MM.1S (cell line): ENCODE measurements at regions not wholly inside any gene's neighbourhood (a gene's known extent, or its start where the extent isn't known, plus 50 kb on each side); places are given as distances from the start of the nearest gene placed in this dataset.

Source experiments
- EZH2phosphoT487 ChIP-seq: fragments of 300-600 bp; sonication (generic); IDR thresholded peaks from 2 replicates; pipeline ENCODE4 v1.6.1; 2018; ENCODE audit warnings: antibody characterized with exemption, low read length
- TF ChIP-seq, protein P1 (sequence below): fragments of 300-600 bp; sonication (generic); IDR thresholded peaks from 2 replicates; pipeline ENCODE4 v1.5.1; 2016; ENCODE audit warnings: antibody characterized with exemption, low read length, mixed read lengths

DNA sequence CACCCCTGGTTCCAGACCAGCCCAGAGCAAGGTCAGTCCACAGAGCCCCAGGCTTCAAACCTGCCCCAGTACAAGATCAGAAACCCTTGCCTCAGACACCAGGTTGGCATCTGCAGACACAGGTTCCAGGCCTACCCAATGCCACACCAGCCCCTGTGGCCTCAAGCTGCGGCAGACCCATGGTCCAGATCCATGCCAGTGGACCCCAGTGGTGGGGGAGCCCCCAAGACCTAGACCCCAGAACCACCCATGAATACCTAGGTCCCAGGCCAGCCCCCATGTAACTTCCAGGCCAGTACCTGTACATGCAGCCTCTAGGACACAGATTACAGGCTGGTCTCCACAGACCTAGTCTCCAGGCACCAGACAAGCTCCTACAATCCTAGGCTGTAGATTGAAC is 1019.3 kb downstream of the JRKL start:
- TF ChIP-seq, protein P1, sequence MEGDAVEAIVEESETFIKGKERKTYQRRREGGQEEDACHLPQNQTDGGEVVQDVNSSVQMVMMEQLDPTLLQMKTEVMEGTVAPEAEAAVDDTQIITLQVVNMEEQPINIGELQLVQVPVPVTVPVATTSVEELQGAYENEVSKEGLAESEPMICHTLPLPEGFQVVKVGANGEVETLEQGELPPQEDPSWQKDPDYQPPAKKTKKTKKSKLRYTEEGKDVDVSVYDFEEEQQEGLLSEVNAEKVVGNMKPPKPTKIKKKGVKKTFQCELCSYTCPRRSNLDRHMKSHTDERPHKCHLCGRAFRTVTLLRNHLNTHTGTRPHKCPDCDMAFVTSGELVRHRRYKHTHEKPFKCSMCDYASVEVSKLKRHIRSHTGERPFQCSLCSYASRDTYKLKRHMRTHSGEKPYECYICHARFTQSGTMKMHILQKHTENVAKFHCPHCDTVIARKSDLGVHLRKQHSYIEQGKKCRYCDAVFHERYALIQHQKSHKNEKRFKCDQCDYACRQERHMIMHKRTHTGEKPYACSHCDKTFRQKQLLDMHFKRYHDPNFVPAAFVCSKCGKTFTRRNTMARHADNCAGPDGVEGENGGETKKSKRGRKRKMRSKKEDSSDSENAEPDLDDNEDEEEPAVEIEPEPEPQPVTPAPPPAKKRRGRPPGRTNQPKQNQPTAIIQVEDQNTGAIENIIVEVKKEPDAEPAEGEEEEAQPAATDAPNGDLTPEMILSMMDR, result no peak
- no peak for TF ChIP-seq EZH2phosphoT487
